NCI-H2107 treated with DMSO at 0.1 percent for 48 hours (cell line): ENCODE measurements at regions not wholly inside any gene's neighbourhood (a gene's known extent, or its start where the extent isn't known, plus 50 kb on each side); places are given as distances from the start of the nearest gene placed in this dataset.

ENCODE experiments used
- DNase-seq: peaks from one replicate; lab custom pipeline; 2025; ENCODE audit not compliant: unreplicated experiment; lab: John Stamatoyannopoulos, UW

DNA sequence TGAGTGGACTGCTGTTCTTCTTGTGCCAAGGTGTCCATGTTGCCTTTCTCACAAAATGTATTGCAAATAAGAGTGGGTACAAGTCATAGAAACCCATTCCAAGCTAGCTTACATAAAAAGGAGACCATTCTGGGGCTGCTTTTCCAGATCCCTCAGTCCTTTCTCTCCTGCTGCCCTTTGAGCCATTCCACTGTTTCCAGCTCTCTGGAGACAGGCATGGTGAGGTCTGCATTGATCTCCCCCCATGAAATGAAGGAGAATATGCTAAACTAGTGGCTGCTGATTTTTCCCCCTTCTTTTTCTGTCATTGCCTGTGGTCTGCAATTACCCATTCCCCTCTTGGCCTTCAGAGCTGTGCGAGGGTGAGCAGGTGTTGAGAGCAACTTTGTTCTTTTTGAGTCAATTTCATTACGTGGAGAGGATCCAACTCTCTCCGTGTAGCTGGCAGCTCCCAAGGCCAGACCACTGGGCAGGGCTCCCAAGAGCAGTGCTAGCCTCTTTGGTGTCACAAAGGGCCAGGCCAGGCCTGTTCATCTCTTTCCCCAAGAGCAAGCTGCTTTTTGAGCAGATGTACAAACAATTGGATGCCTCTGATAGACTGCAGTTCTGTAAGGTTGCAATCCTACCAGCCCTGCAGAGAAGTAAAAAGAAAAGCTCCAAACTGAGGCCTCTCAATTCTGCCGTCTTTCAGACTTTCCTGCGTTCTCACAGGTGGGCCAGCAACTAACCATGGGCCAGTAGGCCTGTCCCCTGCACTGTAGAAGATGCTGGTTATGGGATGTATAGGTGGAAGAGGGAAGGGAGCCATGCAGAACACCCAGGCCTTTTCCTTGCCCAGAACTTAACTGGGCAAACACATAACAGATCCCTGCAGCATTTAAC, 96.1 kb upstream of the ARMC2 start:
- no peak for DNase-seq

- no peak for DNase-seq
These were observed 95.3 kb upstream of the ARMC2 start for GRCh38 chr6:108752733-108753590.

DNA sequence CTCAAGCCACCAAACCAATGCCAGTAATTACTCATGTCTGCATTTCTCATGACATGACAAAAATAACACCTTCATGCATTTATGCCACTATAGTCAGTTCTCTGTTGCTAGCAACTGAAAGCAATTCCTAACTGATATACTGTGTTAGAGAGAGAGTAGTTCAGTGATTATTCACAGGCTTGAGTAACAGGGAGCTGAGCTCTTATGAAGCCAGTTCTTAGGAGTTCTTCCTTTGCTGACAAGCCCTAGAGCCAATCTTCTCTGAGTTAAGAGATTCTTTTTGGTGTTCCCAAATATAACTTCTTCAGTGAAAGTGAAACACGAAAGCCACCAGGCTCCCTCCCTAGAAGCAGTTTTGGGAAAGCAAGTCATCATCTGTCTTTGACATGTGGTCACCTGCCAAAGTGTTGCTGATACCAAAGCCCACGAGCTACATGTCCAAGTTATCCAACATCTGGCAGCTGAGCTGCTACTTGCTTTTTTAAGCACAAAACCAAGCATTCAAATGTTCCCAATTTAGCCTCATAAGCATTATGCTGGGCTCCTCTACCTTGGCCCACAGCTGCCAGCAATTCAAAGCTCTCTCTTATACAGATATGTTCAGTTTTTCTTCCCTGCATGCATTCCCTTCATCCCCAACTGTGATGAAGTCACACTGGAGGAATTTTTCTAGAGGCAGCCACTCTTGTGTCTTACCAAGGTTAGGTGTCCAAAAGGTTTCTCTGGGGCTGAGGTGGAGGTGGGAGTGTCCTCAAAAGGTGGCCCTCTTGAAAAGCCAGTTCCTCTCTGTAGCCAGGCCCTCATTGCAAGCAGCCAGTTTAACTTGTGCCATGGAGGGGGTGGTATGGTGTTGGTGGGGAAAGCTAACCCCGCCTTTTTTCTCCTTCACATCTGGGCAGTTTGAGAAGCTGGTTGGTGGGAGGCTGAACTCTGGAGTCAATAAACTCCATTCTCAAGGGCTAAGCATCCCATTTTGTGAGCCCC, 92.7 kb upstream of the ARMC2 start:
- DNase-seq, result no peak

GRCh38 chr6:108757357-108757756, 90.9 kb upstream of the ARMC2 start:
- no peak for DNase-seq

GRCh38 chr6:108758884-108759283, 89.3 kb upstream of the ARMC2 start:
- DNase-seq, result no peak

DNA sequence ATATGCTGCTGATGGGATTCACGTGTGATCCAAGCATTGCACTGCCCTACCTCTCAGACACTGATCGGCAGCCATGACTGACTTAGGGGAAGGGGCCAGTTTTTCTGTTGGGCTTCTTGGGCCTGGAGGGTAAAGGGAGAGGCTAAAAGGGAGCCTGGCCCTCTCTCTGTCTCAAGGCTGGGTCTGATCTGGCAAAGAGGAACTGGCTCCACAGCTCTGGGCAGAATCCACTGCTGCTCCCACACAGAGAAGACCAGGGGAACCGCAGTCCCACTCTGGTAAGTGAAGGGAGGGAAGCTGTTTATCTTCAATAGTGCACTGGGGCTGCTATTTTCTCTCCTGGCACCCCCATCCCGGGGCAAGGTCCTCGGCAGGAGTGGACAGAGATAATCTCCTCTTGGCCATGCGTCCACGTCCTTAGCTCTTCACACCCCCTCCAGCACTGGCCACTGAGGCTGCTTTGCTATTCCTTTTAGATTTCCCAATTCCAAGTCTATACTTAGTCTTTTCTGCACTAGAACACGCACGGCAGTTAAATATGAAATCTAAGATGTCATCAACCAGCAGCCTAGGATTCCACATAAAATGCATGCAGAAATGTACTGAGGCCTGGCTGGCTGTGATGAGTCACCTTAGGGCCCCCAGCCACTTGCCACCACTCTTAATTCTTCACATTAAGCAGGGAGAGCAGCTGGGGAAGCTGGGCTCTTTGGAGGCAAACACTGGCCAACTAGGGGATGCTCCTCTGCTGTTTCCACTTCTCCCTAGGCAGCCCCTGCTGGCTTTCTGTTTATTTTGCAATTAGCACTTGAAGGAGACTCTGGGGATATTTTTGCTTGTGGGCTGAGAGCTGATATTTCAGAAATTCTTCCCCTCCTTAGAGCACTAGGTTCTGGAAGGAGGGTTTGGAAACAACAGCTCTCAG, 87.8 kb upstream of the ARMC2 start:
- no peak for DNase-seq

DNA sequence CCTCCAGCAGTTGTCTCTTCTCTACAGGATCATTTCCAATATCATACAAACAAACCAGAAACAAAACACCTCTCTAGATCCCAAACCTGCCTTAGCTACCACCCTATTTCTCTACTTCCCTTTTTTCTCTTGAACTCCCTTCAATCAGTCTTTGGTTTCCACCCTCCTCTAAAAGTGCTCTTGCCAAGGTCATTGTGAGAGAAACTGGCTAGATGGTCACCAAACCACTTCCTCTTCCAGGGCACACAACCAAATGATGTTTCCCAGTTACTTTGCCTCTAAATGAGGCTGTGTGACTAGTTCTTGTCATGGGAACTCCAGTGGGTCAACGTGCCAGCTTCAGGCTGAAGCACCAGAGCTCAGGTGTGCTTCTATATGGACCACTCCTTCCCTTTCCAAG, 85.8 kb upstream of the ARMC2 start:
- DNase-seq, result no peak

DNA sequence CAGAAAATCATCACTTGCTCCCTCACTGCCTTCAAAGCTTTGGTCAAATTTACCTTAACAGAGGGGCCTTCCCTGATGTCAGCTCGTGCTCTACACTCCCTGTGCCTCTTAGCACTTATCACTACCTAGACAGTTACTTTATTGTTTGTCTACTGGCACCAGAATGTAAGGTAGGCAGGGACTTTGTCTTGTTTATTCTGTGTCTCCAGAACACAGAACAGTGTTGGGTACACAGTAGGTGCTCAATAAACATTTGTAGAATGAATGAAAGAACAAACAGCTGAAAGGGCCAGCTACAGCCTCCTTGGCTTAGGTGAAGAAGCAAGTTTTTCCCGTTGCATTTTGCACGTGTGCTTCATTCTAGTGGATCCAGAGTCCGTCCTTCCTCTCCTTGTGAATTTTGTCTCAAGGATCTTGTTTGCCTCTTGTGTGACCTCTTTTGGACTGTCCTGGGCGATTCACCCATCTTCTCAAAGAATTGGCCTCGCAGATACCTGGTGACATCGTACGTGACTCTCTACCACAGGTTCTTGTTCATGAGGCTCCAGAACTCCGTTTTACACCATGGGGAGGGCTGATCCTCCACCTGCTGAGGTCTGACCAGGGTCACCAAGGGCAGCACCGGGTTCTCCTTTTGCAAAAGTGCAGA, 84.2 kb upstream of the ARMC2 start:
- DNase-seq, result no peak

- DNase-seq, result no peak
These were observed 83.7 kb upstream of the ARMC2 start for GRCh38 chr6:108764580-108764950.

GRCh38 chr6:108765495-108765894, 82.7 kb upstream of the ARMC2 start:
- DNase-seq, result no peak

GRCh38 chr6:108766419-108766818, 81.8 kb upstream of the ARMC2 start:
- DNase-seq, result no peak

- DNase-seq, result no peak
These were observed 81.3 kb upstream of the ARMC2 start for GRCh38 chr6:108766886-108767285.

GRCh38 chr6:108767418-108768165, 80.6 kb upstream of the ARMC2 start:
- DNase-seq, result no peak

- DNase-seq, result no peak
These were observed 80.1 kb upstream of the ARMC2 start for GRCh38 chr6:108768166-108768555.

GRCh38 chr6:108768792-108769524, 79.3 kb upstream of the ARMC2 start:
- no peak for DNase-seq

- no peak for DNase-seq
These were observed 76.8 kb upstream of the ARMC2 start for GRCh38 chr6:108771421-108771820.

DNA sequence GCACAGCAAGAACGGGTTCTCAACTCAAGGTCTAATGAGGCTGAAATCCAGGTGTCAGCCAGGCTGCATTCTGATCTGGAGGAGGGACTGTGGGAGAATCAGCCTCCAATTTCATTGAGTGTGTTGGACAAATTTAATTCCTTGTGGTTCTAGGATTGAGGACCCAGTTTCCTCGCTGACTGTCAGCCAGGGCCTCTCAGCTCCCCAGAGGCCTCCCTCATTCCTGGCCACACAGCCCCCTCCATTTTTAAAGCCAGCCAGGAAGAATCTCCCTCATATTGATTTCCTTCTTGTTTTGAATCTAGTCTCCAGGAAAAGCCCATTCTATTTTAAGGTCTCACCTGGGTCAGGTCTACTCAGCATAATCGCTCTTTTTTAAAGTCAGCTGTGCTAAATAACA, 73.7 kb upstream of the ARMC2 start:
- DNase-seq, result no peak

DNA sequence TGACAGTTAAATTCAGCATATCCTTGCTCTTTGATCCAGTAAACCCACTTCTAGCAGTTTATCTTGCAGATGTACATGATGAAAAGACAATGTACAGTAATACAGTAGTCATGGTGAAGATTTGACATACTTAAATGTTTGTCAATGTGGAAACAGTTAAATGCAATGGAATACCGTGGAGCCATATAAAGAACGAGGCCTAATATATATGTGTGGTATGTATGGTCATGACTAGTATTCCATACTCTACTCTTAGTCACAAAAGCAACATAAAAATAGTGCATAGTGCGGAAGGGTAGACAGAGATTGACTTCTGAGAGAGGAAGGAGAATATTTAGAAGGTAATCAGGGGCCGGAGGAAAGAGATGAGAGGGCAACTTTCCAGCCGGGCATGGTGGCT, 70.7 kb upstream of the ARMC2 start:
- DNase-seq, result no peak
